SK-N-MC (cell line): ENCODE measurements at regions not wholly inside any gene's neighbourhood (a gene's known extent, or its start where the extent isn't known, plus 50 kb on each side); places are given as distances from the start of the nearest gene placed in this dataset.

Experiments
- EZH2 ChIP-seq: fragments of 200-600 bp; sonication (generic); IDR thresholded peaks from one replicate; pipeline ENCODE4 v1.6.1; 2017; ENCODE audit warnings: antibody characterized with exemption
- FOXP2 ChIP-seq: optimal IDR thresholded peaks from 2 replicates; pipeline ENCODE3; 2011; ENCODE audit warnings: mild to moderate bottlenecking, moderate library complexity; ENCODE audit not compliant: insufficient read depth; ENCODE audit errors: extremely low read length, control extremely low read depth
- POLR2AphosphoS5 ChIP-seq: IDR thresholded peaks from 2 replicates; pipeline ENCODE4 v1.6.1; 2012; ENCODE audit warnings: mild to moderate bottlenecking, low read depth, low read length, borderline replicate concordance

DNA sequence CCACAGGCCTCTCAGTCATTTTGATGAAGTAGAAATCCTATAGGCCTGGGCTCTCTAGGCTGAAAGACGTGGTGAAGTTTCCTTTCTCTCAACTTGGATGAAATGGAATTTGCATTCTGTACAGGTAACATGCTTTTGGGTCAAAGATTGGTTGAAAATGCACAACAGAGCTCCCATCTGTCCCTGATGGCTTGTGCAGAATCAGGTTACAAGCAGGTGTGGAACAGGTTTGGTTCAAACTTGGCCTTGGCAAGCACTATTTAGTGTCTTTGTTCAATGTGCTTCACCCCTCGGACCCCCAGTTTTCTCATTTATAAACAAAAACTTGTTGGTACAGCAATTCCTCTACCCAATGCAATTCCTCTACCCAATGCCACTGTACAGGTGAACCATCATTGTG, 1493.0 kb downstream of the AACS start:
- TF ChIP-seq EZH2 (no peak), POLR2AphosphoS5 (no peak), FOXP2 (no peak)
